HG02571 (cell line): ENCODE measurements at regions not wholly inside any gene's neighbourhood (a gene's known extent, or its start where the extent isn't known, plus 50 kb on each side); places are given as distances from the start of the nearest gene placed in this dataset.

Experiments used
- ATAC-seq: cut with Tn5 transposase; IDR thresholded peaks from one replicate; pipeline ENCODE4 v1.9.1; 2021; ENCODE audit warnings: mild to moderate bottlenecking, moderate library complexity; ENCODE audit not compliant: unreplicated experiment

GRCh38 chr5:68898951-68899471, 194.8 kb upstream of the SLC30A5 start:
- ATAC-seq, result no peak

GRCh38 chr5:68911840-68912690, 181.7 kb upstream of the SLC30A5 start:
- no peak for ATAC-seq

- ATAC-seq, result no peak
Observed at GRCh38 chr5:68915079-68915478, 178.7 kb upstream of the SLC30A5 start.

- ATAC-seq, result no peak
Observed at GRCh38 chr5:68918306-68918705, 175.5 kb upstream of the SLC30A5 start.

DNA sequence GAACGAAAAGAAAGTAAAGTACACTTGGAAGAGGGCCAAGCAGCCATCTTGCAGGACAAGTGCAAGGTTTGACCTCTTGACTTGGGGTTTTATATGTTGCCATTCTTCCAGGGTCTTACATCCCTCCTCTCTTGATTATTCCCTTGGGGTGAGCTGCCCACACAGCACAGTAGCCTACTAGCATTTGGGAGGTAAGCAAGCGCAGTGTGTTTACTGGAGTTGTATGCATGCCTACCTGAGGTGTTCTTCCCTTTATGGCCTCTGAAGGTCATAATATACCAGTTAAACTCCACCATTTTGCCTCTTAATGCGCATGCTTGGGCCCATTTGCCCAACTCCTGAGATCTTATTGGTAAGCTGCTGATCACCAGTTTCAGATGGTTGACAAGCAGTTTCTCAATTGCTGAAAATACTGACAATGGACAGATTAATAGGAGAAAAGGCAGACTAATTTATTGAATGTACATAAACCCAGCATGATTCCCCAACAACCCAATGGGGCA, 173.8 kb upstream of the SLC30A5 start:
- no peak for ATAC-seq

- ATAC-seq, result no peak
Observed at GRCh38 chr5:68920888-68921287, 172.9 kb upstream of the SLC30A5 start.

GRCh38 chr5:68922172-68922987, 171.4 kb upstream of the SLC30A5 start:
- ATAC-seq, result no peak

DNA sequence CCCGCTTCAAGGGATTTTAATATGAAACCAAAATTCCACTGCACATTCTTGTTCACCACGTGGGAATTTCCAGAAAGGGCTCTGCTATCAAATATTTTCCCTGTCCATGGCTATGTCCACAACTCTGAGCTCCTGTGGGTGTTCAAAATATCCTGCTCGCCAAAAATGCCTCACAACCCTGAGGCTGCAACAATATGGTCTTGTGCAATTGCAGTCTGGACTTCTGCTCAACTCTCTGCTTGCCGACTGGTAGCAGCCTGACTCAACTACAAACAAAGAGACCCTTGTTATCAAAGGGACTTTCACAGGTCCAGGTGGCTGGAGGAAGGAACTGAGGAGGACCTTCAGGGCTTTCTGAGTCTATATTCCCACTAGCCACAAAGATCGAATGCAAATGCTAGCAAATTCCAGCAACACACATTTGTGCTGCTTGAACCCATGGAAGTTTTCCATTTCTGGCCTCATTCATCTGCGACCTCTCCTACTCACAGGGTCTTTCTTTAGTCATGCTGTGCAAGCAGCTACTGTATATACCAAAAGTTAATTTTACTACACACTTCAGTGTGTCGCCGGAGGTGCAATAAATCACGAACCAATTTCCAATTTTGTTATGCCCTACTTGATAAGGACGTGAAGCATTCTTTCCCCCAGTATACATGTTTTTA, 169.2 kb upstream of the SLC30A5 start:
- ATAC-seq, result no peak

GRCh38 chr5:68928617-68929302, 165.1 kb upstream of the SLC30A5 start:
- ATAC-seq, result no peak

- no peak for ATAC-seq
Observed at GRCh38 chr5:68930139-68930538, 163.7 kb upstream of the SLC30A5 start.

DNA sequence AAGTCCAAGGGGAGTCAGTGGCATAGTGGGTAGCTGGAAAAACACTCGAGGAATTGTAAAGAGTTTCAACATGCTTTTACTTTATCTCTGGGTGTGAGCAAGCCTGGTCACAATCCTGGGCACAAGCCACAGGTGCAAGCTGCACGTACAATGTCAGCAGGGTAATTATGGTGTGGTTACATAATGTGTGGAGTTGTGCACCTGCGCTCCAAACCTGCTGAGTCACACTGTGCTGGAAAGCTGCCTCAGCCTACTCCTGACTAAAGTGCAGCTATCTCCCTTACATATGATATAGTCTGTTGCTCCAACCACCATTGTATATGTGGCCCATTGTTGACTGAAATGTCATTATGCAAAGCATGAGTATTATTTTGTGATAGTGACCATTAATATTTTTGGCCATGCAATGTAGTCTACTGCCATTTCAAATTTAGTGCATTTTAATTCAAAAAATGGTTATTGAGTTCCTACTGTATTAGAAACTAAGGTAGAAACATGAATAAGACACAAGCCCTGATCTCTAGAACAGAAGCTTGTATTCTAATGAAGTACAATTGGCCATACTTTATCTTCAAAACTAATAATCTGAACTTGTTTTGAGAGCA, 160.9 kb upstream of the SLC30A5 start:
- ATAC-seq, result no peak

DNA sequence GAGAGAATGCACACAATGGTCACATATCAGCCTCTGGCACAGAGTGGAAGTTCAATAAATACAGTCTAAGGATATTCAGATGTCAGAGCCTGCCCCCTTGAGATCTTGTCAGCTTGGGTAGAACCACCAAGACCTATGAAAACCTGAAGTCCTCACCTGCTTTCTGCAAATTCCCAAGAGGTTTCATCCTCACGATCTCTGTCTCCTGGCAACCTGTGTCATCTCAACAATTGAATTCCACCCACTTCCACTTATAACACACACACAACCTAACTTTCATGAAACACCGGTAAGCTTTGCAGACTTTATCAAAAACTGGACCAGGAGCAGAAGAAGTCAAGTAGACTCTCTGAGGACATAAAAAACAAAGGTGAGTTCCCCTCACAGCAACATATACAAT, 151.6 kb upstream of the SLC30A5 start:
- no peak for ATAC-seq

- ATAC-seq, result no peak
Observed at GRCh38 chr5:68946728-68947127, 147.1 kb upstream of the SLC30A5 start.

GRCh38 chr5:68947986-68948385, 145.8 kb upstream of the SLC30A5 start:
- no peak for ATAC-seq

GRCh38 chr5:68949256-68949655, 144.6 kb upstream of the SLC30A5 start:
- no peak for ATAC-seq

DNA sequence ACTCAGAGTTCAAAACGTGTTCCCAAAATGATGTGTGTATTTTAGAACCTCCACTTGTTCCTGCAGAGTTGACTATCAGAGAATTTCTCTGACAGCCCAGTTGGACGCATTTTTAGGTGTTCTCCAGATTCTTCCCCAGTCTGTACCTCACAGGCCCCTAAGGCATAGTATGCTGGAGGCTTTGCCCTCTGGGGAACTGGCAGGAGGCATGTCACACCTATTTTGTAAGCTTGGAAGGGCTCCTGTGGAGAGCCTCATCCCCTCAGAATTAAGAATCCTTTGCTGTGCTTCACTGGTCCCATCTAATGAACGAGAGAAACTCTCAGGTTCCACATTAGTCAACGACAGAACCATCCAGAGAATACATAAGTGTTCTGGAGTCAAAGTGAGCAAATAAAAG, 144.1 kb upstream of the SLC30A5 start:
- ATAC-seq, result no peak

GRCh38 chr5:68950125-68950524, 143.7 kb upstream of the SLC30A5 start:
- no peak for ATAC-seq

DNA sequence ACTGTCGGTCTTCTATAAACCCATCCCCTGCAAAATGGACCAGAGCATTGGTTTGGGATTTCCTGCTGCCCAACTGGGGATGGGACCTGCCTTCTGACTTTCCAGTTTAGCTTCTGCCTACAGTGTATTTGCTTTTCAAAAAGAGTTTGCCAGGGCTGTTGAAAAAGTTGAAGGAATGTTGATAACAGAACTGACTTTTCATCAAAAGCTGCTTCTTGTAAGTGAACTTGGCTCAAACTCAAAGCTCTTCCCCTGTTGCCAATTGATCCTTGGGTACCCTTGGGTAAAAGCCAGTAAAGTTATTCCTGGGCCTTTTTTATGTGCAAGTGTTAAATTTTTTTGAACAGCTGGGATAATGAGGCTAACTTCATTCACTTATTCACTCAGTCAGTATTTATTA, 142.9 kb upstream of the SLC30A5 start:
- ATAC-seq, result no peak

DNA sequence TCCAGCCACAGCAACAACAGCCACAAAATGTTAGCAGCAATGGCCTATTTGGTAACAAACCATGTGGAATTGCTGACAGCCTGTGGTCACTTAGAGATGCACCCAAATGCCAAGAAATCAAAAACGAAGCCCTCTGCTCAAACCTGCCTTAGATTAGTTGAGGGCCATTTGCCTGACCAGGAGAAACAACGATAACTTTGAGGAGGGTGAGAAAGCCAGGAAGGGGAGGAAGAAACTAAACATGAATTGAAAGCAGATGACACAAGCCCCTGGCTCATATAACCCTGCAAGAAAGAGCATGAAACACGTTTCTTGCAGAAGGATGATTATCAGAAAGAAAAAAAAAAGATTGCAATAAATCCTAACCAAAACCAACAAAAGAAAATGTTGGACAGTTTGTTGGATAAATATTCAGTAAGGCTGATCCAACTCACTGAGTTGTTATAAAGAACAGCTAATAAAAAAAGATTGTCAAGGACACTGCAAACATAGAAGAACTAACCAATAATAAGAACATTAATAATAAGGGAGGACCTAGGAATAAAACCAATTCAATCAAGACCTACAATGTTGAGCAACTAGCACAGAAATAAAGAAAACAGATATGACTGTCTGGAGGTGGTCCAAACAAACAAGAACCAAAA, 140.5 kb upstream of the SLC30A5 start:
- no peak for ATAC-seq
